Hypothalamus (tissue), 51 donors: ENCODE measurements at regions not wholly inside any gene's neighbourhood (a gene's known extent, or its start where the extent isn't known, plus 50 kb on each side); places are given as distances from the start of the nearest gene placed in this dataset.
A peak's percentile ranks its signal among the peaks of the same experiment; 100 is the strongest.

ENCODE experiments used
- DNase-seq, 51 donors: peaks; one replicate each; lab custom pipeline; 2025; lab: John Stamatoyannopoulos, UW

DNA sequence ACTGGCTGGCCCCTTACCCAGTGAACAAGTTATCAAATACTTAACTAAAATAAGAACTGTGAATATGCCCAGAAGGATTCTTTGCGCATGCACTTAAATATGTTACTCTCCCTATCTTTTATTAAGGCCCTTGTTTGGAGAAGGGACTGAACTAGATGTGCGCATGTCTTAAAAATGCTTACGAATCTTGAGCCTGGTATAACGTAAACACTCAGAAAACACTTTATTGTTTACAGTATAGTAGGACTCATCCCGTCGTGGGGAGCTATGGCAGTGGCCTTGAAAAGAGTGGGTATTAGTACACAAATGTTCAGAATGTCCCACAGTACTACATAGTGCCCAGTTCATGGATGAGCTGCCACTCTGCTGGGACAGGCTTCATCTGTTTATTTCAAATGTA, 75.9 kb upstream of the MAP4K3 start:
- no peak for DNase-seq

DNA sequence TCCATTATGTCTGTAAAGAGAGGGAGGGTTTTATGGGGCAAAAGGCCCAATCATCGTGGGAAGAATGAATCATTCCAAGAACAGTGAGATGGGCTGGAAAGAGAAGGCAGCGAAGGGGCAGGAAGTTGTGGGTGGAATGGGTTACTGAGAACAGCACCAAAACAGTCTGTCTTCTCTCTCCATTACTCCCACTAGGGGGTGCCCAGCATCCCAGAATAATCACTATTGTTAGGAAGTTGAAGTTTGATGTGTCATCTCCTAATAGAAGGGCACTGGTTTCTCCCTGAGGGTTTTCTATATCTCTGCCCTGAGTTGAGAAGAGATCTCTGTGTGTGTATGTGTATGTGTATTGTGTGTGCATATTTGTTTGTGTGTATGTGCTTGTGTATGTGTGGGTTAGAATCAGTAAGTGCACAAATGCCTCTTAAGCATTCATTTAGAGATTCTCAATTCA, 76.6 kb upstream of the MAP4K3 start:
- DNase-seq, result peak in 22 of 51 donors; percentile 1 to 74 (median 21)

DNA sequence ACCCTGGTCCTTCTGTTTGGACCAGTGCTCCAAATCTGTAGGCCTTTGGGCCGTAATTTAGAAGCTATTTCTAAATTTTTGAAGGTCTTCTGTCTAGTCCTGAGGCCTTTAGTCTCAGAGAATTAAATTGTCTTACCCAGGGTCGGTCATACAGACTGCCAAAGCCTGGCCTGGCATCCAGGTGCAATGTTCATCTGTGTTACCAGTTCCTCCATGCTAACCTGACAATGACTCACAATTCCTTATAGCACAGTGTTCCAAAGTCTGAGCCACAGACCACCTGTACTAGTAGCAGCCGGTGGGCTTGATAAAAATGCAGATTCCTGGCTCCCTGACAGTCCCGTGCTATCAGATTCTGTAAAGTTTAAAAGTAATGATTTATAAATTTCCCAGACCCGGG, 77.7 kb upstream of the MAP4K3 start:
- DNase-seq, result no peak

DNA sequence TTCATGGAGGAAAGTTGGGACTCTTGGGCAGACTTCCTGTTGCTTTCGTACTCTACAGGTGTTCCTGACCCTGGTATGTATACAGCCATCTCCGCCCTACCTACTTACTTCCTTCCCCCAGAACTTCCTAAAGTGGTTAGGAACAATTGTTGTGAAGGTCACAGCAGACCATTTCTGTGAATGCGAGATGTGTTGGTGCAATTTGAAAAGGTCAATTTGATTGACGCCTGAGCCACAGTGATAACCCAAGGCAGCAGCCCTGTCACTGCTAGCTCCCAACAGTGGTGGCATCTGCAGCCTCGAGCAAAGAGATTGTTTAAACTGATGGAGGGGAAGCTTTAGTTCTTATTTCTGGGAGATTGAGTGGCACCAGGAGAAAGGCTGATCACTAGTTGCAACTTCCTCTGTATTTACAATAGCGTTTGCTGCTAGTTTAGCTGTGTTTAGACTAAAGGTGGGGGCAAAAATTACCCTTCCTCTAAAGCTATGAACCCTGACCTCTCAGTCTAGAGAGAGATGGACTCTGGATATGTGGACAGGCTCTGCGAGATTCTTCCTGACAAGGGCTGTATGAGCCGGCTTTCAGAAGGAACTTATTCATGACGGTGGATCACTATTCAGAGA, 78.3 kb upstream of the MAP4K3 start:
- DNase-seq, result peak in 1 of 51 donors; percentile 3

DNA sequence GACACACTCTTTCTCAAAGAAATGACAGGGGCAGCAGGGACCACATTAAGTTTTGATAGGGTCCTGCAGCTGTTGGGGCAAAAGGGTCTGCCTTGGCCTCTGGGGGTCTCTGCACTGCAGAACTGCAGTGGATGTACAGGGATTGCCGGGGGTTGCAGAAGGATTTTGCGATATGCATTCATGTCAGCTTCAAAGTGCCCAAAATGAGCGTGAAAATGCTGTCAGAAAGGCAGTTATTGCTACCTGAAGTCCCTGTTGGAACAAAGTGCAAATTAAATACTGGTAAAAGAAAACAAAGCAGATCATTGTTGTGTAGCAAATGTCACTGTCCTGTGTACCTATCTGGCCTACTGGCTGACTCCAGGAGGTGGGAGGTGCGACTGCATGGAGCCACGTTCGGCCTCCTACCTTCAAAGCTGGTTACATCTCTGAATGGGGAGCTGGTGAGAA, 78.8 kb upstream of the MAP4K3 start:
- DNase-seq, result no peak

DNA sequence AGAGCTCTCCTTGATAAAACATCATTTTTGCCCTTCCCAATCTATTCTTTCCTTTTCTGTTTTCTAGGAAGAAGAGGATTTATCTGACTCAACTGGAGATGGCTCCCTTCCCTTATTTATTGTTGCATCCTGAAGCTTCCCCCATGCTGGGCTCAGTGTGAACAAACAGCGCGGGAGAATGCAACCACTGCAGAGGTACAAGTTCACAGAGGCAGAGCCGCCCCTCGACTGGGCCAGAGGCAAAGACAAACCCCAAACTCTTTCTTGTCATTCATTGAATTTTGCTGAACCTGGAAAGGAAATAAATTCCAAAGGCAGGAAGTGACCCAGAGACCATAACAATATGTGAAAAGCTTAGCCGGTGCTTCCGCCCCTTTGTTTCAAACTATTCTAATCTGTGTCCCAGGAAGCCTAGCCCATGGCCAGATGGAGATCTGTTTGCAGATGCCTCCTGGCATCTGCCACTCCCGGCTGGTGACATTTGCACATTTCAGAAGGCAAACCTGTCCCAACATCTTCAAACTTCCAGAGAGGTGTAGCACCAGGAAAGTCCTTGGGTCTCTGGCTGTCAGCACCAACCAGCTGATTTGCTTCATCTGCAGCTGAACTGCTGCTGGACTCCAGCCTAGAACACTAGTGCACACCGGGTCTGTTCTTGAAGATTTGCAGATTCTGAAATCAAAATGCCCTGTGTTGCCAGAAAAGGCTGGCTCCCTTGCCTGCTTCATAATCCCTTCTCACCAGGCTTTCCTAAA, 79.4 kb upstream of the MAP4K3 start:
- peak in 9 of 51 donors; percentile 1 to 34 (median 5) for DNase-seq

DNA sequence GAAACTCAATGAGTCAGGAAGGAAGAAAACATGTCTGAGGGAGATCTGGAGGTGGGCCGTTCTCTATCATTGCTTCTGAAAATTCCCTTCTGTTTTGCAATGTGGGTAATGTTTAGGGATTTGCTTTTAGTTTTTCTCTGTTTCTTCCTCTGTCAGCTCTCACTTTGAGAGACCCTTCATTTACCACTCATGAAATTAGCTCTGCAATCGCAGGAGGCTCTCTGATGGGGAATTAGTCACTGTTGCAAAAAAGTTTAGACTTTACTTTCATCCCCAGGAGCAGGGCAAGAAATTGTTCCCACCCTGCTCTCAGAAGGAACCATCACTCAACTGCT, 80.0 kb upstream of the MAP4K3 start:
- no peak for DNase-seq

DNA sequence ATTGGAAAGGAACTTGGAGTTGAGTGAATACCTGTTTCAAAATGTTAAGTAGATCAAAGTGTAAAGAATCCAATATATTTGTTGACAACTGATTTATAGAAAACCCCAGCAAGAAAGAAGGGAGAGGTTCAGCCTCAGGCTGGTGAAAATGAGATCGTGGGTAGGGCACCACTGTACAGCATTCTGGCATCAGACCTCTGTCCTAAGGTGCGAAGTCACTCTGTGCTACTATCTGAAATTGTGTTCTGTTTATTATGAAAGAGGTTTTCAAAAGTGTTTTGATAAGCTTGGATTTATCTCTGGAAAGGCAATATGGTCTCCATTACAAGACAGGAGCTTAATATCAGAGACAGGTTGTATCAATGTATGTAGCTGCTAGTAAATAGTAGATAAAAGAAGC, 80.5 kb upstream of the MAP4K3 start:
- no peak for DNase-seq

DNA sequence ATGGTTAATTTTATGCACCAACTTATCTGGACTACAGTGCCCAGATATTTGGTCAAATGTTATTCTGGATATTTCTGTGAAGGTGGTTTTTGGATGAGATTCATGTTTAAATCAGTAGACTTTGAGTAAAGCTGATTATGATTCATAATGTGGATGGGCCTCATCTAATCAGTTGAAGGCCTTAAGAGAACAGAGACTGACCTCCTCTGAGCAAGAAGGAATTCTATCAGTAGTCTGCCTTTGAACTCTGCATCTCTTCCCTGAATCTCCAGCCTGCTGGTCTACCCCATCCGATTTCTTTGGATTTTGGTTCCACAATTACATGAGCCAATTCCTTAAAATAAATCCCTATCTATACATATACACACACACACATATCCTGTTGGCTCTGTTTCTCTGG, 82.8 kb upstream of the MAP4K3 start:
- no peak for DNase-seq

DNA sequence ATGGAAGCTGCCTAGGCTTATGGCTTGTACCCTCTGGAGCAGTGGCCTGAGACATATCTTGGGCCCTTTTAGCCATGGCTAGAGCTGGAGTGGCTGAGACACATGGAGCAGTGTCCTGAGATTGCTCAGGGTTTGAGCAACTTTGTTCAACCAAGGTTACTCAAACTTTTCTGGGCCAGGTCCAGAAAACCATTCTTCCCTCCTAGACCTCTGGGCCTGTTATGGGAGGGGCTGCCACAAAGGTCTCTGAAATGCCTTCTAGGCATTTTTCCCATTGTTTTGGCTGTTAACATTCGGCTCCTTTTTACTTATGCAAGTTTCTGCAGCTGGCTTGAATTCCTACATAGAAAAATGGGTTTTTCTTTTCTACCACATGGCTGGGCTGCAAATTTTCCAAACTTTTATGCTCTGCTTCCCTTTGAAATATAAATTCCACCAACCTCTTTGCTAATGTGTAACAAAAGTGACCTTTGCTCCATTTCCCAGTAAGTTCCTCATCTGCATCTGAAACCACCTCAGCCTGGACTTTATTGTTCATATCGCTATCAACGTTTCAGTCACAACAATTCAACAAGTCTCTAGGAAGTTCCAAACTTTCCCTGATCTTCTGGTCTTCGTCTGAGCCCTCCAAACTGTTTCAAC, 84.9 kb upstream of the MAP4K3 start:
- no peak for DNase-seq

DNA sequence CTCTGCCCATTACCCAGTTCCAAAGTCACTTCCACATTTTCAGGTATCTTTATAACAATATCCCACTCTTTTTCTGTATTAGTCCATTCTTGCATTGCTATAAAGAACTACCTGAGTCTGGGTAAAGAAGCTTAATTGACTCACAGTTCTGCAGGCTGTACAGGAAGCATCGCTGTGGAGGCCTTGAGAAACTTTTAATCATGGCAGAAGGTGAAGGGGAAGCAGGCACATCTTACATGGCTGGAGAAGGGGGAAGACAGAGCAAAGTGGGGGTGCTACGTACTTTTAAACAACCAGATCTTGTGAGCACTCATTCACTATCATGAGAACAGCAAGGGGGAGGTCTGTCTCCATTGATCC, 85.4 kb upstream of the MAP4K3 start:
- no peak for DNase-seq

DNA sequence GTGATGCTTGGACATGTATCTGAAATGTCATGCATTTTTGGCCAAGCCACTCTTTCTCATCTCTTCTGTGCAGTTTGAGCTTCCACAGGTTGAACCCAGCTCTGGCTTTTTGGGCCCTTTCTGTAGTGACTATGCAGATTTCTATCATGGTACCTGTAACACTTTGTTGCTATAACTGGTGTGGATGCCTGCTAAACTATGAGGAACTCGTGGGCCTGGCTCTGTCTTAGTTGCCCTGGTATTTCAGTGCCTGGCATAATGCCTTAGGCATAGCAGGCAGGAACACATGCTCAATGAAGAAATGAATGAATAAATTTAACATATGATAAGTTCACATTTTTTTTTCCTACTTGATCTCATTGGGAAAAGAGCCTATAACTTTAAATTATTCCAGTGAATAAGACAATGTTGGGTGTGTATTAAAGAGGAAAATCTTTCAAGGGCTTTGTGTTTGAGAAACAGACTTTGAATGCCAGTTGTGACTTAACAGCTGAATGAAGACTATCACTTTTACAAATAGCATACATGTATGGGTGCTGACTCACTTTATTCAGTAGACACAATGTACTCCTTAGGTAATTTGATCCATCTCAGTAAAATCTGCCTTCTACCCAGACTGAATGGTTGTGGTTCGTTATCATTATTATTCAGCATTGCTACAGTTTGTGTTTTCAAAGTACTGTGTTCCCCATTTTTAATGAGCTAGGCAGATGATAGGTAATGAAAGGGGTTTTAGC, 86.4 kb upstream of the MAP4K3 start:
- DNase-seq, result no peak

DNA sequence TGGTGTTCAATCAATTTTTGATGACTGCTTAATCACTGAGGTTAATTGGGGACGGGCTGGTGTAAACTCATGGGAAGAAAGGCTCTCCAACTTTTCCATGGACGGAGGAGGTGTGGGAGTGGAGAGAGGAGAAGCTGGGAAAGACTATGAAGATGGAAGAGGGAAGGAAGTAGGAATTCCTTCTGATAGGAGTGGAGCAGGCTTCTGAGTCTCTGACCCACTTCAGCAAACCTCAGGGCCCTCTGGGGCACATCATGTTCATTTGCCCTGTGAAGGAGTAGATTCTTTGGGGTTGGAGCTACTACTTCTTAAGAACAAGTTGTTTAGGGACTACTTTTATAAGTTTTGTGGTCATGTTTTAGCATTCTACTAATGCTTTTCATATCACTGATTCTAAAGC, 87.0 kb upstream of the MAP4K3 start:
- no peak for DNase-seq

DNA sequence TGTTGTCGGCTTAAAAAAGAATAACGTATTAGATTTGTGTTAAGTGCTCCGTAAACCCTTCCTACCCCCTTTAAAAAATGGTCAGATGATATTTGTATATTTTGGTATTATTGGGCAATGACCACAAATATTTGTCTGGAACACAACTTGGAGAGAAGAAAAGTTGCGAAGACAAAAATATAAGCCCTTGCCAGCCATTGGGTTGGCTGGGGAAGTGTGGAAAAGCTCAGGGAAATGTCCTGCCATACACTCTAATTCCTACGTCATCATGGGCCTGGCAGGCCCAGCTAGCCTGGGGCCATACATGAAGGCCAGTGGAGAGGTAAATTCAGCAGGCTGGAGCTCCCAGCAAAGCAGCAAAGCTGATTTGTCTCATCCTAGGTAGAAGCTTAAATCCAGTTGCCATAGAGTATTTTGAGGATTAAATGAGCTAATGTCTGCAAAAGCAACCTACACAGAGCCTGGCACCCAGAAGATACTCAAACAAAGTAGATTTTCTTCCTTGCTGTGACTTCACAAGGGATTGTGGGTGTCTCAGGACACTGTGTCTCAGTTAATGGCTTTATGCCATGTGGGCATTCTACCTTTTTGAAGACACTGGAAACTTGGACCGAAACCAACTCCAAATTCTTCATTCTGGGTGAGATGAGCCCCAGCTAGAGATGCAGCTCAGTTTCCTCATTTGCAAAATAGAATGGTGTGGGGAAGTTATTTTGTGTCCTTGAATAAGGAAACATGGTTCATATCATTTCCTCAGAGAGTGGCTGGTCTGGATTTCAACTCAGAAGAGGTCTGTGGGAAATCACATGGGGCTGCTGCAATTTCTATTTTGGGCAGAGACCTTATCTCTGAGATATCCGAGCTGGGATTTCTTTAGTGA, 87.9 kb upstream of the MAP4K3 start:
- no peak for DNase-seq

DNA sequence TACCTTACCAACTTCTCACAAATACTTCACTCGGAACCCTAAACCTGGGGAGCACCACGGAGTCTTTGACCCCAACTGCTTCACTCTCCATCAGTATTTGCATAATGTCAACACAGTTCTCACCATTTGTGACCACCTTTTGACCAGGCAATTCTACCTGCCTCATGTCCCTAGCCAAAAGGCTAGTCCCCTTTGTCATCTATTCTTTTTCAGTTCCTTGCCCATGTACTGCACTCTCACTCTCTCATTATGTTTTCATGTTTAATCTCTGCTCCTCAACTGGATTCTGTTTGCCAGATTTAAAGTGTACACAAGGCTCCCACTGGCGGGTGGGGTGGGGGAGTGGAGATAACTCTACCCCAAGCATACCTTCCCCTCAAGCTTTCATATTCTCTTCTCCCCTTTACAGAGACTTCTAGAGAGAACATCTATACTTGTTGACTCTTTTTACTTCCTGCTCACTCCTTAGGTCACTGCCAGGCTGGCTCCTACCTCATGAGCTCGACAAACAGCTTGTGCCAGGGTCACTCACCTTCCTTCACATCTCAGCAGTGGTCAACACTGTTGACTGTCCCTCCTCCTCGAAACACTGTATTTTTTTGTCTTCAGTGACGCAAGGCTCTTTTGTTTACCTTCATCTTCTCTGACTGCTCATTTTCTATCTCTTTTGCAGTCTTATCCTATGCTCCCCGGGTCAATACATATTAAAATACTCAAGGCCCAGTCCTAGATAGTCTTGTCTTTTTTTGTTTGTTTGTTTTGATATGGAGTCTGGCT, 88.7 kb upstream of the MAP4K3 start:
- DNase-seq, result no peak

DNA sequence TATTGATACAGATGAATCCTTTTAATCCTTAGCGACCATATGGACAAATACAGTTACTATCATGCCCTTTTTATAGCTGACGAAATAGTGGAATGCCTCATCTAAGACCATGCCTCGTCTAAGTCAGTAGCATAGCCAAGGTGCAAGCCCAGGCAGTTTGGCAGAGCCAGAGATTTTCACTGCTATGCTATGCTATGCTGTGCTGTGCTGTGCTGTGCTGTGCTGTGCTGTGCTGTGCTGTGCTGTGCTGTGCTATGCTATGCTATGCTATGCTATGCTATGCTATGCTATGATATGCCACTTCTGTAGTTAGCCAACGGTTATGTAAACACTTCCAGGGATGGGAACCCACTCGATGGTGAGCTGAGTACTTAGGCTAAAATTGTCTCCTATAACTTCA, 91.6 kb upstream of the MAP4K3 start:
- DNase-seq, result no peak

DNA sequence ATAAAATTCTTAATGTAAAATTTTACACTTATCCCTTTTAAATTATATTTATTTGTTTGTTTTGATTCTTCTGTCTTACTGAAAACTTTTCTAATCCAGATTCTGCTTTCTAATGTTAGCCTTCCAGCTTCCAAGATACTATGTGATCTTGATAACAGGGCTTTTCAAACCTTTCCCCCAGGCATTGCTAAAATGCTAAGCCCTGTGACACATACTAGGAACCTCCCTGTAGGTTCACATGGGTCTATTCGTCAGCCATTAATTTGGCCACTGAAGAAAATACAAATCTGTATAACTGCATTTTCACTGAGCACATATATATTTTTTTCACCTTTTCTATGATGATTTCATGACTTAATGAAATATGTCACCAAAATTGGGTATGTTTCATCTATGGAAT, 92.8 kb upstream of the MAP4K3 start:
- no peak for DNase-seq

DNA sequence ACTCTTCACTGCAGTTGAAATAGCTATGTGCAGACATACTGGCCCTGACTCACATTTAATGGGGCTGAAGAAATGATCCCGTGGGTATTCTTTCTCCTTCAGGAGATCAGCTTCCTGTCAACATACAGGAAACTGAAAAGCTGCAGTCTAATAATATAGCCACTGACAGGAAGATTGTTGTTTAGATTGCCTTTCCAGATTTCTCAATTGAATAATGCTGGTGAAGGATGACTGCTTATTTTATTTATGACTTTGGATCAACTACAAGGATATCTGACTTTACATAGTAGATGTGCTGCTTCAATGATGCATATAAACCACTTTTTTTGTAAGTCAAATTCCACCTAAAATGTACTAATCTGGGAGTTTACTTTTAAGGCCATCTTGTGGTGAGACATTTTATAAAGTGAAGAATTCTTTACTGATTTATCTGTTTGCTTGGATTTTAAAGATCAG, 93.4 kb upstream of the MAP4K3 start:
- no peak for DNase-seq

DNA sequence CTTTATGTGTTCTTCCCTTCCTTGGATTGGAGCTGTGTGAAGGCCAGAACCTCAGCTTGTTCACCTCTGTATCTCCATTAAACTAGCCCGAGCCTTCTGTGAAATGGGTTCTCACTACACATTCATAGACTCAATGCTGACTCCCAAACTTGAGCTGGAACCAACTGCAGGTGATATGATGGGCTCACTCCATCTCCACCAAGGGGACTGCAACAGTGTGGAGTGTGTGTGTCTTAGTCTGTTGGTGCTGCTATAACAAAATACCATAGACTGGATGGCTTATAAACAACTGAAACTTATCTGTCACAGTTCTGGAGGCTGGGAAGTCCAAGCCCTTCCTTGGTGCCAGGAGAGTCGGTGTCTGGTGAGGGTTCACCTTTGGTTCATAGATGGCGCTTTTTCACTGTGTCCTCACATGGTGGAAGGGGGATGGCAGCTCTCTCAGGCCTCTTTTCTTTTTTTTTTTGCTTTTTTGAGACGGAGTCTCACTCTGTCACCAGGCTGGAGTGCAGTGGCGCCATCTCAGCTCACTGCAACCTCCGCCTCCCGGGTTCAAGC, 94.2 kb upstream of the MAP4K3 start:
- no peak for DNase-seq
